ENCODE measurements at regions not wholly inside any gene's neighbourhood (a gene's known extent, or its start where the extent isn't known, plus 50 kb on each side); places are given as distances from the start of the nearest gene placed in this dataset.
"Not testable (repeated sequence)": the region's sequence is repeated elsewhere in the genome, so short reads cannot be mapped to it uniquely, and the experiment has no call there.

DNA sequence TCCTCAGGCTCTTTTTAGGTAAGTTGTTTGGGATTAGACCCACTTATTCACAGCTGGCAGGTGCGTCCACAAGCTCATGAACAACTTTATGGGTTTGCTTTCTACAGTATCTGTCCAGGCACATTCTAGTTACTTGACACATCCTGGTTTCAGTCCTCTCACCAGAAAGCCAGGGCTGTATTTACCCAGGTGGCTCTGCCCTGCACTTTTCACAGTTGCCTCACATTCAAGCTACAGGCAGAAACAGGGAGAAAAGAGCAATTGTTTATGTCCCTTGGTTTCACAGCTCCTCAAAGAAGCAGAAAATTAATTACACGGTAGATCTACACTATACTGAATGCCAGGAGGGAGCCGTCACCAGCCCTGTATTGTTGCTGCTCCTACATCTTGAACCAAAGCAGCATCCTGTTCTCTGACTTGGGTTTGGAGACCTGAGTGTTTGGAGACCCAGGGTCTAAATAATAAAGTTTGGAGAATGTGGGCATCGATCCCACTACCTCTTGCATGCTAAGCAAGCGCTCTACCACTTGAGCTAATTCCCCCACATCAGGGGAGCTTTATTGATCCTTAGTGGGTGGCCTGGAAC lies 159.2 kb upstream of the ZNF322 start:
- not testable (repeated sequence) for TF ChIP-seq POLR2A, CTCF (IDR thresholded peaks at IDR 0.05)
